Activated CD4-positive, alpha-beta T cell treated with anti-CD3 and anti-CD28 coated beads for 36 hours (primary cell): ENCODE measurements at regions not wholly inside any gene's neighbourhood (a gene's known extent, or its start where the extent isn't known, plus 50 kb on each side); places are given as distances from the start of the nearest gene placed in this dataset.

Source experiments
- ATAC-seq: fragments of 200-7000 bp; cut with Tn5 transposase; one replicate; pipeline ENCODE4 v1.10.0; 2021; ENCODE audit warnings: mild to moderate bottlenecking, moderate library complexity
- CTCF ChIA-PET: fragments of 350-600 bp; sonication (Branson Sonifier 250); formaldehyde crosslinking; loops from one replicate; lab custom pipeline; 2021; ENCODE audit warnings: antibody characterized with exemption; lab: Charles Lee
- POLR2A ChIA-PET: fragments of 350-600 bp; sonication (Branson Sonifier 250); formaldehyde crosslinking; loops from one replicate; lab custom pipeline; 2021; ENCODE audit warnings: antibody characterized with exemption, inconsistent platforms; lab: Charles Lee
- DNase-seq: peaks from one replicate; pipeline ENCODE4 v3.0.0-alpha.2; 2020
- H3K27ac Mint-ChIP-seq: one replicate; pipeline ENCODE4 v1.8.0; 2021; ENCODE audit warnings: mixed read lengths
- H3K27me3 Mint-ChIP-seq: one replicate; pipeline ENCODE4 v1.8.0; 2021; ENCODE audit warnings: mixed read lengths
- H3K36me3 Mint-ChIP-seq: one replicate; pipeline ENCODE4 v1.8.0; 2021; ENCODE audit warnings: low read depth, mixed read lengths
- H3K4me1 Mint-ChIP-seq: one replicate; pipeline ENCODE4 v1.8.0; 2021; ENCODE audit warnings: mixed read lengths
- H3K4me3 Mint-ChIP-seq: one replicate; pipeline ENCODE4 v1.8.0; 2021; ENCODE audit warnings: mild to moderate bottlenecking, moderate library complexity, mixed read lengths
- H3K9me3 Mint-ChIP-seq: one replicate; pipeline ENCODE4 v1.8.0; 2021; ENCODE audit warnings: low read depth, mixed read lengths
- intact Hi-C, 2 experiments: fragments of 100-400 bp; cut with DNase I in 1 of 2; cut with micrococcal nuclease in 1 of 2; formaldehyde crosslinking; loops; one replicate each; pipeline versions ENCODE4 v1.14.2 to v1.15.1; 2022 to 2024; cut with DNase I, micrococcal nuclease

GRCh38 chr2:57979158-57979557 lies 67.4 kb upstream of the VRK2 start:
- Mint-ChIP-seq H3K36me3 (peaks cover 2% of the 10 kb centered on the region), H3K4me3 (no peak overlapping the region), H3K27me3 (peaks cover 2% of the 10 kb centered on the region), H3K9me3 (peaks cover 4% of the 10 kb centered on the region), H3K4me1 (no peaks in the 10 kb centered on the region), H3K27ac (no peak overlapping the region)
- CTCF ChIA-PET: no interaction called here
- POLR2A ChIA-PET: no interaction called here
- ATAC-seq: no peak
- intact Hi-C loops: no loop called here
- DNase-seq: no peak

DNA sequence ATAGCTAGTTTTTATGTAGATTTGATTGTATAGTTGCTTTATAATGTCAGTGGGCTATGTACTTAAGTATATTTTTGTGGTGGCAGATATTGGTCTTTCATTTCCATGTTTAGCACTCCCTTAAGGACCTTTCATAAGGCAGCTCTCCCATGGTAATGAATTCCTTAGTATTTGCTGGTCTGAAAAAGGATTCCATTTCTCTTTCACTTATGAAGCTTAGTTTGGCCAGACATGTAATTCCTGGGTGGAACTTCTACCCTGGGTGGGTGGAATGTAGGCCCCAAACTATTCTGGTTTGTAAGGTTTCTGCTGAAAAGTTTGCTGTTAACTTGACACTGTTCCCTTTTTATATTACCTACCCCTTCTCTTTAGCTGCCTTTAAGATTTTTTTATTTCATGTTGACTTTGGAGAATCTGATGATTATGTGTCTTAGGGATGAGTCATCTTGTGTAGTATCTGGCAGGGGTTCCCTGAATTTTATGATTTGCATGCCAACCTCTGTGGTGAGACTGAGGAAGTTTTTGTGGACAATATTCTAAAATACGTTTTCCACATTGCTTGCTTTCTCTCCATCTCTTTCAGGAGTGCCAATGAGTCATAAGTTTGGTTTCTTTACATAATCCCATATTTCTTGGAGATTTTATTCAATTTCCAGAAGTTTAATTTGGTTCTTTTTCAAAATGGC lies 65.4 kb upstream of the VRK2 start:
- ChIA-PET CTCF (interaction anchor here (1.0 kb wide), 1 partner anchor 21 kb away, joined by 3 read pairs; no protein-coding TSS in a partner anchor), POLR2A (no interaction called here)
- intact Hi-C loops: no loop called here
- Mint-ChIP-seq H3K27ac (no peak overlapping the region), H3K4me3 (no peak overlapping the region), H3K9me3 (peaks cover 4% of the 10 kb centered on the region), H3K27me3 (peaks cover 2% of the 10 kb centered on the region), H3K4me1 (no peaks in the 10 kb centered on the region), H3K36me3 (peaks cover 2% of the 10 kb centered on the region)
- DNase-seq (no peak), ATAC-seq (no peak)

- H3K27ac Mint-ChIP-seq: no peak overlapping the region
- POLR2A ChIA-PET: no interaction called here
- intact Hi-C loops: no loop called here
- no peak for ATAC-seq
- H3K9me3 Mint-ChIP-seq: no peaks in the 10 kb centered on the region
- H3K36me3 Mint-ChIP-seq: peaks cover 1% of the 10 kb centered on the region
- H3K4me3 Mint-ChIP-seq: no peak overlapping the region
- CTCF ChIA-PET: no interaction called here
- DNase-seq: no peak
- H3K4me1 Mint-ChIP-seq: no peaks in the 10 kb centered on the region
- no peaks in the 10 kb centered on the region for H3K27me3 Mint-ChIP-seq
Measured at GRCh38 chr2:57987835-57988573, 58.6 kb upstream of the VRK2 start.

- H3K9me3 Mint-ChIP-seq: no peaks in the 10 kb centered on the region
- intact Hi-C loops: no loop called here
- ChIA-PET CTCF (interaction anchor here (0.5 kb wide), 1 partner anchor 1533 kb away, joined by 4 read pairs; no protein-coding TSS in a partner anchor), POLR2A (no interaction called here)
- no peaks in the 10 kb centered on the region for H3K4me1 Mint-ChIP-seq
- no peak overlapping the region for H3K4me3 Mint-ChIP-seq
- peaks cover 1% of the 10 kb centered on the region for H3K36me3 Mint-ChIP-seq
- H3K27ac Mint-ChIP-seq: no peak overlapping the region
- DNase-seq (no peak), ATAC-seq (no peak)
- no peaks in the 10 kb centered on the region for H3K27me3 Mint-ChIP-seq
Measured at GRCh38 chr2:57990118-57990725, 56.4 kb upstream of the VRK2 start.
